ENCODE measurements at regions not wholly inside any gene's neighbourhood (a gene's known extent, or its start where the extent isn't known, plus 50 kb on each side); places are given as distances from the start of the nearest gene placed in this dataset.
A peak's percentile ranks its signal among the peaks of the same experiment; 100 is the strongest.
"Not testable (repeated sequence)": the region's sequence is repeated elsewhere in the genome, so short reads cannot be mapped to it uniquely, and the experiment has no call there.

DNA sequence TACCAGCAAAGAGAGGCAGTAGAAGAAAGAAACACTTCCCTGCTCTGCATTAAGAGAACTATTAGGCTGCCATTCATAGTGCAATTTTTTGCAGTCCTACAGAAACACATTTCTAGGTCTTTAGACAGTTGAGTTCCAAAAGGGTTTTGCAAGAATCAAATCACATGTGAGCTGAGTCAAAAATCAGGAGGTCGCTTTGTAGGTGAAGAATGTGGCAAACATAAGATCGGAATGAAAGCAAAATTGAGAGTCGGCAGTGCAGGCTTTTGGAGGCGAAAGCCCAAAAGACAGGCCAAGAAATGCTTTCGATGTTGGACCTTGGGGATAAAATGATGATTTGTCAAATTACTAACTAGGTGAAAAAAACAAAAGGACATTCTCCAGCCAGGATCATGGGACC is 213.5 kb upstream of the NRIP1 start:
- peak; percentile 31 for DNase-seq (ENCODE audit: low read depth)

DNA sequence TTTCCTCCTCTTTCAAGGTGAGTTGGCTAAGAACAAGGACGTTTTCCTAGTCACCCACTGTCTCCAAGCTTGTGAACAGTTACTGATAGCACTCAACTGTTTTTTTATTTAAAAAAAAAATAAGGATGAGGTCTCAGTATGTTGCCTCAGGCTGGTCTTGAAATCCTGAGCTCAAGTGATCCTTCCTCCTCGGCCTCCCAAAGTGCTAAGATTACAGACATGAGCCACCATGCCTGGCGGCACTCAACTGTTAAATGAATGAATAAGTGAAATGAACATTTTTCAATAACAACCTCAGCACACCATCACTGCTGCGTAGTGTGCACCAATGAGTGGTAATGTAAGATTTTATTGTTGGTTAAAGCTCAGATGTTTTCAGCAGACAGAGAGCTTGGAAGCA is 214.1 kb upstream of the NRIP1 start:
- DNase-seq (ENCODE audit: low read depth) = no peak

DNA sequence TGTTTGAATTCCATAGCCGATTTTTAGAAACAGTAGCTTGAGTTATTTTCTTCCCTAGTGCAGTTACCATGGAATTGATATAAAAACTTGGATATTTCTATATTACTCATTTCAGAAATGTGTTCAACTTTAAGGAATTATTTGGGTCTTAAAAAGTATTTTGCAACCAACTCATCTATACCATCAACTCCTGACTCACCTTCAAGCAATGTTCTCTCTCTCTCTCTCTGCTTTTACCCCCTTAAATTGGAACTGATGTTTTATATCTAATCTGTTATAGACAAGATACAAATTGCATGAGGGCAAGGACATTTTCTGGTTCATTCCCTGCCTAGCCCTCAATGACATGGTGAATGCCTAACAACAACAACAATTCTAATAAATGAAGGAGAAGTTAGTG is 214.7 kb upstream of the NRIP1 start:
- no peak for DNase-seq (ENCODE audit: low read depth)

DNA sequence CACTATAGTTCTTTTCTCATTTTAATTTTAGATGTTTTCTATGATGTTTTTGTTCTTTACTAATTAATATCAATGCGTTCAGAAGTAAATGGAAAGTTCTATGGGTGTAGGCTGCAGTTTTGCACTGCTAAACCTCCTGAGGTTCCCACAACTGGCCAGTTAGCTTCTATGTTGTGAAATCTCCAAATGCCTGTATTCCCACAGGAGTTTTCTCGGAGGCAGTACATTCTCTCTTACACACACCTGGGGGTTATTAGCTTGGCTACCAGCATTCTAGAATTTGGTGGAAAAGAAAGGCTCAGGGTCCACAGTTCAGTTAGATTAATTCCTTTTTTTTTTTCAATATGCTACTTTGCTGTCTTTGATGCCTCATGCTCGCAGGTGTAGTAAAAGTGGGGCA is 216.9 kb upstream of the NRIP1 start:
- DNase-seq (ENCODE audit: low read depth) = no peak

DNA sequence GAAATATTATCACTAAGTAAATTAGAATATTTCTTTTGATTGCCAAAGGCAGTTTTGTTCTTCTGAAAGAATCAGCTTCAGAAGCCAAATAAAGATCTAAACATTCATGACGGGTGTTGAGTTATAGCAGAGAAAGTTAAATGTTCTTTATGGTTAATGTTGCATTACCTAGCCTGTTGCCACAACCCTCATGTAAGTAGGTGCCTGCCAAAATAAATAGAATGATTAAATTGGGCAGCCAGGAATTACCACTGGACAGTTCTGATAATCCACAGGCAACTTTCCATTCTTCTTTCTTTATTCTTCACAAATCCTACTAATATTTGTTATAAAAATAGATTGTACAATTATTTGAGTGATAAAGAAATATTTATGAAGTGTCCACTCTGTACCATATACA is 217.9 kb upstream of the NRIP1 start:
- DNase-seq (ENCODE audit: low read depth) = peak; percentile 71

DNA sequence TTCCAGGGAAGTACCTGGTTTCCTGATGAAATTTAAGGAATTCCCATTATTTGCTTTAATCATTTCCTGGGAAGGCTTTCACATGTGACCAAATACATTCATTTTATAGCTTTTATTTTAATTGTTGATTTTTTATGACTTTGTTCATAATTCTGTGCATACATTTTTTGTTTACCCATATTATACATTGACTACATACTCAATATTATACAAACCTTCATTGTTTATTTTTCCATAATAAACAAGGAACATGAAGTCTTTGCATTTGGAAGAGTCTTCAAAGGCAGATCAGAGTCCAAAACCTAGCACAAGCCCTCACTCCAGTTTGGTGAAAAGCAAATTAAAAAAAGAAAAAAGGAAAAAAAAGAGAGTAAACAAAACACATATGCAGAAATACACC is 218.3 kb upstream of the NRIP1 start:
- DNase-seq (ENCODE audit: low read depth) = peak; percentile 20

DNA sequence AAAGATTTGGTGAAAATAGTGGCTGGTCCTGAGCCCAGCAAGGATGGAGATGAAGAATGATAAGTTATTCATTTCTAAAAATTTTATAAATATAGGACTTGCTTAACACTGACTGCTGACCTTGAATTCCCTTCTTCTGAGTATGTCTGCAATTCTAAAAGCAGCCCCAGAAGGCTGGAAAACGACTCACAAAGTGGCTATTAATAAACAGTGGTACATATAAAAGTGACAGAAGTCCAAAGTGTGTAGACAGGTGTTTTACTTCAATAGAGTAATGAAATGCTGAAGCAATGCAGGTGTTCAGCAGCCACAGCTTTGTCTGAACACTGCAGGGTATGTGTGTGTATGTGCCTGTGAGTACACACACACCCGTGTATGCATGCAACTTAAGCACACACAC is 219.0 kb upstream of the NRIP1 start:
- DNase-seq (ENCODE audit: low read depth) = no peak

DNA sequence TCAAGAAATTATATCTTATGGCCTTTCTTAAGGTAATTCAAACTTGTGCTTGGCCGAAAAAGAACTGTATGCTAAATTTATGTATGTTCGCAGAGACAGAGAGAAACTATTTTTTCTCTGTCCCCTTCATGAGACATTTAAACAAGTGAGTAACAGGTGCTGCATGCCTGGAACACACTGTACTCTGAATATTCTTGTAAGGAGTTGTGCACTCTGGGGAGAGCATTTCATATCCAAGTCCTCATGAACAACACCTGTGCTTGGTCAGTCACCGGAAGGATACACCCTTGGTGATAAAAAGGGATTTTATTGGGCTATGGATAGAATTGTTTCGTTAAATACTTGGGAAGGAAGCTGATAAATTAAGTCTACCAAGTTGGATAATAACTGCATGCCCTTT is 220.8 kb upstream of the NRIP1 start:
- DNase-seq (ENCODE audit: low read depth) = no peak

DNA sequence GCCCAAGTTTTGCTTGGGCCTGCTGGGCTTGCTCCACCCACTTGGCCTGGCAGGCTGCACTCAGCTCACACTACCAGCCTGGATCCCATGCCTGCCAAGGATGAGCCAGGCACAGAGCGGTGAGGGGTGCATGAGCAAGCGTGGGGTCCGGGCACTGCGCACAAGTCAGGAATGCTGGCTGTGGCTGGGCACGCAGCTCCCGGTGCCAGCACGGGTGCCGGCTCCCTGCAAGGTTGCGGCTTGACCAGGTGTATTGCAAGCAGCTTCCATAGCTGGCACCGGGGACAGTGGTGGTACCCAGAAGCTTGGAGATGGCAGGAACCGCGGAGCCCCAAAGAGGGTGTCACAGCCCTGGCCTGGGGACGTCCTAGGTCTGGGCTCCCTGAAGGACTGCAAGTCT is 224.4 kb upstream of the NRIP1 start:
- DNase-seq (ENCODE audit: low read depth) = no peak

DNA sequence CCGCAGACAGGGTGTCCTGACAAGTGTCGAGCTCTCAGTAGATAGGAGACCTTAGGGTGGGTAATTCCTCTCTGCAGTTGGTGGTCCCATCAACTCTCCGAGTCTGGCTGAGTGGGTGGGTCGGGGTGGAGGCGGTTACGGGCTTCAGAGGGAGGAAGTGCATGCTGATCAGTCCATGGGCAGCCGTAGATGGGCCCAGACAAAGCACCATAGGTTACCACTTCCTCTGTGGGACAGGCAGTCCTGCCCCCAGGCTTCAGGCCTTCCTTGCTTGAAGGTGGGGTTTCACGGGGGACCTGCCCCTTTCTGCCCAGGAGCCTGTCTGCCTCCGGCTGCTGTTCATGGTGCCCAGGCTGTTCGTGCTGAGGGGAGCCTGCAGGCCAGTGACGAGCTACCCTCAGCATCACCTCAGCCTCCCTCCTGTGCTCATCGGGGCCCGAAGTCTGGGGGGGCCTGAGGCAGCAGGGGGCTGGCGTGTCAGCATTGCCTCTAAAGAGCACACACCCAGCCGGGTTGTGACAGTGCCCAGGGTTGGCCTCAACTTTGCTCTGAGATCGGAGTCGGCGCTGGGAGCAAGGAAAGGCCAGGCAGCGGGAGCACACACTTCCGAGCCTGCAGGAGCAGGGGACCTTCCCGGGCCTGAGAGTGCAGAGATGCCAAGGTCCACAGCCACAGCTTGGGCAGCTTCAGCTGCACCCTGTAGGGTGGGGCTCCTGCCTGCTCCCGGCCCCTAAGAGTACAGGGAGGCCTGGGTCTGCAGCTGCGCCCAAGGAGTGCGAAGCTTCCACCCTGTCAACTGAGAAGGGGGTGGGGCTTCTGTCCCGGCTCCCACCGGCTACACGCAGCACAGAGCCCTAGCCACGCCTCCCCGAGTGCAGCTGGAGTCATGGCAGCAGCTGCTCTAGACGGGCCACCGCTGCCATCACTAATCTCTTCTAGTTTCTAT is 225.4 kb upstream of the NRIP1 start:
- no peak for DNase-seq (ENCODE audit: low read depth)

DNA sequence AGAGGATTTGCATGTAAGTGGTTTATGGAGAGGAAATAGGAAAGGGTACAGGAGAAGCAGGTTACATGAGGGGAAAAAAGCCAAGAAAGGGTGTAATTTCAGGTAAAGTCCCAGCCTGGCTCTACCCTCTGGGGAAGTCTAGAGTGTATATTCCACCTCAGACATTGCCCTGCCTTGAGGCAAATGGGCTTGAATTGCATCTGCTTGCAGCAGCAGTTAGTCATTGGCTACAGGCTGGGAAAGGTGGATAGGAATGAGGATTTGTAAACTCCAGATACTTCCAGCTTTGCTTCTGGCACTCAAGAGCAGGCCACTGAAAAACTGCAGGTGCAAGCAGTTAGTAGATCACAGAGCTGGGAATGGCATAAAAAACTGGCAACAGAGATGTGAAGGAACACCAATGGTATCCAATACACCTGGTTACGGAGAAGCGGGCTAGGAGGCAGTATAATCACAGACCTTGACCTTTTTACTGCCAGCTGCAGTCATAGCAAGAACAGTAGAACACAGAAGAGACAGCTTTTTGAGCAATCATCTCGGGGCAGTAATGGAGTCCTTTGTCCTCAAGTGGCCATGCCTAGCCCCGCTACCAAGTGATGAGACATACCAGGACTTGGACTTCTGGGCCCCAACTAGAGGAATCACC is 226.9 kb upstream of the NRIP1 start:
- peak; percentile 64 for DNase-seq (ENCODE audit: low read depth)

DNA sequence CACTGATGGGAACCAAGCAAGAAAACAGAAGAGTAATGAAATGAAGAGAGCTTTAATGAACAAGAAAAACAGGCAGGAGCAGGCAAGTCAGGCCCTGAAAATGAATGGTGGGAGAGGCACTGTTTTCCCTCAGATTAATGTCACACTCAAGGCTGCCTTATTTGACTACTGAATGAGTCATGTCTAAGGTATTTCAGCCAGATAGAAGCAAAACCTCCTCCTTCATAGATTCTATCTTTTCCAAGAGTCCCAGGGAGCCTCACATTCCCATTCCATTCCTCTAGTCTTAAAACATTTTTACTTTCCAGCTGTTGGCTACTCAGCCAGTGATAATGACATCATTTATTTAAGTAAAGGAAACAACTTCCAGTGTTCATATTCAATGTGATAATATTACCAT is 228.4 kb upstream of the NRIP1 start:
- peak; percentile 92 for DNase-seq (ENCODE audit: low read depth)

DNA sequence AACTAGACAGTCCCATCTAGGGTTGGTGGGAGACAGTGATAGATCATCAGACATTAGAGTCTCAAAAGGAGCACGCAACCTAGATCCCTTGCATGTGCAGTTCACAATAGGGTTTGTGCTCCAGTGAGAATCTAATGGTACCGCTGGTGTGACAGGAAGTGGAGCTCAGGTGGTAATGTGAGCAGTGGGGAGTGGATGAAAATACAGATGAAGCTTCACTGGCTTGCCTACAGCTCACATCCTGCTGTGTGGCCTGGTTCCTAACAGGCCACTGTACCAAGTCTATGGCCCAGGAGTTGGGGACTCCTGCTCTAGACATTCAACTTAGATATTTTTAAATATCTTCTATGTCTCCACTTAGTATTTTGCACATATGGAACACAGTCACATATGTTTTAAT is 231.1 kb upstream of the NRIP1 start:
- DNase-seq (ENCODE audit: low read depth) = no peak

DNA sequence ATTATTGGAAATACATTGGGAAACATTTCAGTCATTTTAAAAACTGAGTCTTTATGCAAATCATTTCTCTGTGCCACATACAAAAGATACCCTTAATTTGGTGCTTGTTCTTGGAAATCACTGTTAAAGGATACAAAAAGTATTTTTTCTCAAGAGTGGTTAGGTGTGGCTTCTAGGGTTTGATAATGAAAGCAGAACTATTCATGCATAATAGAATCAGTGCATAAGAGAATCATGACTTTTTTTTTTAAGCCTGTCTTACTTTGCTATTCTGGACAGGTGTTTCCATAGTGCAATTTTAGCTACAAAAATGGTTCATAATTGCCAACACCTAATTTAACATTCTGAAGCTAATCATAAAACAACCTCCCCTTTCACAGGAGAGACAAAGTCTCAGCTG is 233.0 kb upstream of the NRIP1 start:
- DNase-seq (ENCODE audit: low read depth) = no peak

DNA sequence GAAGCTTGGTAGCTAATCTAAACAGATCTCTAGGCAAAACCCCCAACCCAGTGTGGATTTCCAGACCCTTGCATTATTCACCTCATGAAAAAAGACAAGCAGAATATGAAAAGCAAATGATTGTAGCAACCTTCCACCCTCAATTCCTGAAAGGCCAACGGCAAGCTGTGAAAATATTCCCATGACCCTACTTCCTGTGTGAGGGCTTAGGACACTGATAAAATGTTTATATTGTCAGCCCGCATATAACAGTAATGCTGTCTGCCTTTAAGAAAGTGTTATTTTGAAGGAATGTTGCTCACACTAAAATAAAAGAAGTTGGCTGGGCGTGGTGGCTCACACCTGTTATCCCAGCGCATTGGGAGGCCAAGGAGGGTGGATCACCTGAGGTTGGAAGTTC is 233.5 kb upstream of the NRIP1 start:
- DNase-seq (ENCODE audit: low read depth) = no peak

DNA sequence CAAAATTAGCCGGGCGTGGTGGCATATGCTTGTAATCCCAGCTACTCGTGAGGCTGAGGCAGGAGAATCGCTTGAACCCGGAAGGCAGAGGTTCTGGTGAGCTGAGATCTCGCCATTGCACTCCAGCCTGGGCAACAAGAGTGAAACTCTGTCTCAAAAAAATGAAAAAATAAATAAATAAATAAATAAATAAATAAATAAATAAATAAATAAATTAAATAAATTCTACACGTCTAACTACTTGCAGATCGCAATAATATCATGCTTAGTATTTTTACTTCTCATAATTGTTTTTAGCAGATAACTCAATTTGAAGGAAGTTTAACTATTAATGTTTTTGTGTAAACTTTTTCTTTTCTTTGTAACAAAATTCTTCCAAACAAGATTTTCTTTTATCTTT is 234.0 kb upstream of the NRIP1 start:
- not testable (repeated sequence) for DNase-seq (ENCODE audit: low read depth)

DNA sequence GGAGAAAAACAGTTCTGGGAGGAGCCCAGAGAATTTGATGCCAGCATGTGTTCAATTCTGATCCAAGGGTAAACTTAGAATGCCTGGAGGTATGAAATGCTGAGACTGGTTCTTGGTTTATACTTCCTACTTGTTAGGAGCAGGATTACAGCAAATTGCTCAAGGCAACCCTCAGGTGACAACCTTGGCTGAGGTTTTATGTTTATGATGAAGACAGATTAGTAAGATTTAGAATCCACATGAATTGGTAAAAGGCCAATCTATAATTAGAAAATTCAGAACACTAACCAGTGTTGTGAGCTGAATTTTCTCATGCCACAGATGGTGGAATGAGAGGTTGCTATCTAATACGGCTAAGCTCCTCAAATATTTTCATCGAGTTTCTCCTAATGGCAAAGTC is 235.3 kb upstream of the NRIP1 start:
- DNase-seq (ENCODE audit: low read depth) = no peak

DNA sequence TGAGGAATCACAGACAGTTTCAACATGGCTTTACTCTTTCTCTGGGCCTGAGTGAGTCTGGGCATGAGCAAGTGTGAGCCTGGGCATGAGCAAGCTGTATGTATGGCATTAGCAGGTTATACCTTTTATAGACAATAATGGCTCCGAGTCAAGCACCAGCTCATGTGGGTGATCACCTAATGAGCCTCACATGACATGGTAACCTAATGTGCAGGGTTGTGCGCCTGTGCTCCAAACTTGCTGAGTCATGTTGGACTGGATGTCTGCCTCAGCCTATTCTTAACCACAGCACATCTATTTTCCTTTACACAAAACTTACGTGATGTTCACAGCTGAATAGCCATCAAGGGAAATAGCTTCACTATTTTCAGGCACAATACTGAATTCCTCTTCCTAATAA is 236.2 kb upstream of the NRIP1 start:
- peak; percentile 23 for DNase-seq (ENCODE audit: low read depth)

DNA sequence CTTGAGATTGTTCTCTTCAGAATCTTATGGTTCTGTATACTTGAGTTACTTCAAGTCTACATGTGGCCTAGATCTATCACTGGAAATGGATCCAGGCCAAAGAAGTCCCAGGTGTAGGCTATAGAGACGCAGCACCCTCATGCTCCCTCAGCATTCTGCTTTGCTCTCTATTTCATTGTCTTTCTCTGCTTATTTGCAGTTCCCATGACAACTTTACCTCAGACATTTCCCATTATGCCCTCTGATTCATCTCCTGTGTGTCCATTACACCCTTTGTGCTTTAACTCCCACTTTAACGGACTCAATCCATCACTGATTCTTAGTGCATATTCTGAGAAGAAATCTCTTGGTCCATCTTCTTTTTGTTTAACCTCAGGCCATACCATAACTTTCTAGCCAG is 236.9 kb upstream of the NRIP1 start:
- peak; percentile 67 for DNase-seq (ENCODE audit: low read depth)

DNA sequence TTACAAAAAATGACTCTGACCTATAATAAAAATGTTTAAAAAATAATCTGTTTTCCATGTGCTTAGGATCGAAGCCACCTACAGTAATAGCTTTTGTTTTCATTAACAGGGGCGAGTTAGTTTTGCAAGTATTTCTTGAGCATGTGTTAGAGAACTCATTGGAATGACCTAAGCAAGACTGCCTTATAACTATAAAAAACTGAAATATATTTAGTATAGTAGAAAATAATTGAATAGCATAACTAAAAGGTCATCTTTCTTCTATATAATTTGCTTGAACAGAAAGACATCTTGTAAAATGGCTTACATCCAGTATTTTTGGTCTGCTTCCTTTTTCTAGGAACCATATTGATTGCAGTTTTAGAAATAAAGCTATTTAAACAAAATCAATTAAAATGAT is 241.5 kb upstream of the NRIP1 start:
- DNase-seq (ENCODE audit: low read depth) = no peak

DNA sequence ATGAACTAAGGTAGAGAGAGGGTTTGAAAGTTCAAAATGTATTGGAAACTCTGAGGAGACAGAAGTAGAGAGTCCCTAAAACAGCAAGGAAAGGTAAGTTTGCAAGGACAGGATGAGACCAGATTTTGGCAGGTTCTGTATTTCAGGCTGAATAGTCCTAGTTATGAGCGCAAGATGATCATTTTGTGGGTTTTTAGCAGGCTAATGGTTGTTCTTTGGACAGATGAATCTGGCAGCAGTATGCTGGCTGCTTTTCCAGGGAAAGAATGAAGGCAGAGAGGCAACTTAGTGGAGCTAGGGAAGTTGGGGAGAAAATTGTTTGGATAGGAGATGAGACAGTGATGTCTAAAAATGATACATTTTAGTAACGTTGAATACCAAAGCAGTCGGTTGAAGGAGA is 243.5 kb upstream of the NRIP1 start:
- DNase-seq (ENCODE audit: low read depth) = no peak

DNA sequence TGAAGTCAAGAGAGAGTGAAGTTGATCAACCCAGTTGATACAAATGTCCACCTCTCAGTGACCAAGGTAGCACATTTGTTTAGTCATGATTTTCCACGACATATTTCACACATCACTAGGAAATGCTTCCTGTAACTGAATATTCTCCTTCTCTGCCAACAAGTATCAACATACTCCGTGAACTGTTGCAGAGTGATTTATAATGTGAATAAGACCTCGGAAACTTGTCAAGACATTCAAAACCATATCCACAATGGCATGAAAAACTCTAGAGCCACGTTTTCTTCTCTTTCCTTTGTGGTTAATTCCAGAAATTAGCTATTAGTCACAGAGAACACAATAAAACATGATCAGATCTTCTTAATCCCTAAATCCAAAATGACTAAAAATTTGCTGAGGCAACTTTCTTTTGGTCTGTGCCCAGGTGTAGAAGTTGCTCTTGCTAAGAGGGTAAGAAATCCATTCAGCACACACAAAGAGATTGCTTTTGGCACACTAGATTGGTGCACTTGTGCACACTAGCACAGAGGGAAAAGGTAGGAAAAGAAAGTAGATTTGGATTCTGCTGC is 244.3 kb upstream of the NRIP1 start:
- no peak for DNase-seq (ENCODE audit: low read depth)

DNA sequence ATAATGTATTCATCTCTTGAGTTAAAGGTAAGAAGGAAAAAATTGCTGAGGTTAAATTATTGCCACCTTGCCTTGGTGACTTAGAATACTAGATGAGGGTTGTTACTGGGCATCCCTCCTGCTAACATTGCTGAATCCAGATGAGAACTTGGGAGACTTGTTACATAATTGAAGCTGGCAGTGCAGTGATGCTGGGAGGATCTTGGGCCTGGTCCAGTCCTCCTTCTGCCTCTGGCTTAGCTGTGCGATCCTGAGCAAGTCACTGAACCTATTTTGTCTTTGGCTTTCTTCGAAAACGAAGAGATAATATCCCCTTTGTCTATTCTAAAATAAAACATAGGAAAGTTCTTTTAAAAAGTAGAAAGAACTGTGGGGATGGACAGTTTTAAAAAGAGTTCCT is 244.9 kb upstream of the NRIP1 start:
- no peak for DNase-seq (ENCODE audit: low read depth)
